Gastroesophageal sphincter (tissue), 3 donors: ENCODE measurements at regions not wholly inside any gene's neighbourhood (a gene's known extent, or its start where the extent isn't known, plus 50 kb on each side); places are given as distances from the start of the nearest gene placed in this dataset.

Experiments
- POLR2AphosphoS5 ChIP-seq: sonication (generic); formaldehyde crosslinking; IDR thresholded peaks from one replicate; pipeline ENCODE4 v1.6.1; 2017; ENCODE audit warnings: antibody characterized with exemption
- TF ChIP-seq, protein P1 (sequence below), 4 experiments: fragments of 200-600 bp in 2 of 4; fragments of 450-650 bp in 2 of 4; sonication (generic) in 1 of 4; IDR thresholded peaks; one replicate each; pipeline ENCODE4 v1.5.1; 2017 to 2019; ENCODE audit warnings: antibody characterized with exemption in 4 of 4, mild to moderate bottlenecking in 2 of 4, moderate library complexity in 2 of 4

DNA sequence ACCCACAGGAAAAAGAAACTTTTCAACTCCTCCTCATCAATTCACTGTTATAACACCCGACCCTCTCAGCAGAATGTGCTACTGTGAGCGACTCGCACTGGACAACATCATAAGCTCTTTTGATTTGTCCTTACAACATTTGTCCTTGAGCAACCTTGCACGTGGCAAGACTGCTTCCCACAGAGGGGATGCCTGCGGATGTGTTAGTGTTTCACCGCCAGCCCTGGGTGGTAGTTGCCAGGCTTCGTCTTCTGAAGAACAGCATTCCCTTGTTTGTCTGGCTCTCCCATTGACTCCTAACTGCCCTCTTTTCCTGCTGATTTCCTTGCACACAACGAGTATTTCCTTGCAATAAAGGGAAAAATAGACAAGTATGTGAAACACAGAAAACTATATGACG is 111.4 kb upstream of the SLC7A1 start:
- TF ChIP-seq, protein P1, sequence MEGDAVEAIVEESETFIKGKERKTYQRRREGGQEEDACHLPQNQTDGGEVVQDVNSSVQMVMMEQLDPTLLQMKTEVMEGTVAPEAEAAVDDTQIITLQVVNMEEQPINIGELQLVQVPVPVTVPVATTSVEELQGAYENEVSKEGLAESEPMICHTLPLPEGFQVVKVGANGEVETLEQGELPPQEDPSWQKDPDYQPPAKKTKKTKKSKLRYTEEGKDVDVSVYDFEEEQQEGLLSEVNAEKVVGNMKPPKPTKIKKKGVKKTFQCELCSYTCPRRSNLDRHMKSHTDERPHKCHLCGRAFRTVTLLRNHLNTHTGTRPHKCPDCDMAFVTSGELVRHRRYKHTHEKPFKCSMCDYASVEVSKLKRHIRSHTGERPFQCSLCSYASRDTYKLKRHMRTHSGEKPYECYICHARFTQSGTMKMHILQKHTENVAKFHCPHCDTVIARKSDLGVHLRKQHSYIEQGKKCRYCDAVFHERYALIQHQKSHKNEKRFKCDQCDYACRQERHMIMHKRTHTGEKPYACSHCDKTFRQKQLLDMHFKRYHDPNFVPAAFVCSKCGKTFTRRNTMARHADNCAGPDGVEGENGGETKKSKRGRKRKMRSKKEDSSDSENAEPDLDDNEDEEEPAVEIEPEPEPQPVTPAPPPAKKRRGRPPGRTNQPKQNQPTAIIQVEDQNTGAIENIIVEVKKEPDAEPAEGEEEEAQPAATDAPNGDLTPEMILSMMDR (IDR thresholded peaks at IDR 0.05): no peak
- TF ChIP-seq POLR2AphosphoS5: no peak
